Loucy (cell line): ENCODE measurements at regions not wholly inside any gene's neighbourhood (a gene's known extent, or its start where the extent isn't known, plus 50 kb on each side); places are given as distances from the start of the nearest gene placed in this dataset.

Experiments
- H2AFZ ChIP-seq: fragments of 200-600 bp; sonication (generic); 2 replicates; pipeline ENCODE4 v1.6.0; 2016; ENCODE audit warnings: antibody characterized with exemption, mild to moderate bottlenecking, low read length, moderate library complexity
- H3F3A ChIP-seq: fragments of 200-600 bp; 2 replicates; pipeline ENCODE4 v1.6.0; 2016; ENCODE audit warnings: antibody characterized with exemption, low read depth, mild to moderate bottlenecking
- H3K27me3 ChIP-seq: fragments of 200-600 bp; sonication (generic); 2 replicates; pipeline ENCODE4 v1.6.1; 2014; ENCODE audit warnings: low read length, mild to moderate bottlenecking; ENCODE audit not compliant: insufficient read depth, poor library complexity, severe bottlenecking
- H3K36me3 ChIP-seq: fragments of 200-600 bp; sonication (generic); 2 replicates; pipeline ENCODE4 v1.6.1; 2016; ENCODE audit warnings: low read length; ENCODE audit not compliant: insufficient read depth
- H3K4me1 ChIP-seq: fragments of 200-600 bp; sonication (generic); 2 replicates; pipeline ENCODE4 v1.5.1; 2014; ENCODE audit warnings: low read length, mild to moderate bottlenecking; ENCODE audit not compliant: insufficient read depth, poor library complexity, severe bottlenecking
- H3K4me2 ChIP-seq: fragments of 200-600 bp; sonication (generic); 2 replicates; pipeline ENCODE4 v1.6.0; 2014; ENCODE audit warnings: antibody characterized with exemption, low read length, low read depth, mild to moderate bottlenecking; ENCODE audit not compliant: poor library complexity, severe bottlenecking
- H3K4me3 ChIP-seq: fragments of 200-600 bp; sonication (generic); 2 replicates; pipeline ENCODE4 v1.5.1; 2014; ENCODE audit warnings: low read length, mild to moderate bottlenecking, mixed read lengths; ENCODE audit not compliant: poor library complexity, severe bottlenecking
- H3K79me2 ChIP-seq: fragments of 200-600 bp; sonication (generic); 2 replicates; pipeline ENCODE4 v1.6.1; 2014; ENCODE audit warnings: low read length; ENCODE audit not compliant: insufficient read depth
- H3K9ac ChIP-seq: fragments of 200-600 bp; sonication (generic); 2 replicates; pipeline ENCODE4 v1.6.0; 2014; ENCODE audit warnings: mild to moderate bottlenecking, low read depth, low read length, moderate library complexity; ENCODE audit not compliant: poor library complexity, severe bottlenecking
- H3K9me2 ChIP-seq: fragments of 200-600 bp; sonication (generic); replicated peaks from 2 replicates; pipeline ENCODE4 v1.6.1; 2016; ENCODE audit warnings: low read depth, low read length, mixed read lengths
- H3K9me3 ChIP-seq: fragments of 200-600 bp; sonication (generic); 2 replicates; pipeline ENCODE4 v1.6.1; 2014; ENCODE audit warnings: mild to moderate bottlenecking, antibody characterized with exemption, low read length, low read depth; ENCODE audit not compliant: insufficient read depth
- H4K20me1 ChIP-seq: fragments of 200-600 bp; sonication (generic); 2 replicates; pipeline ENCODE4 v1.6.0; 2014; ENCODE audit warnings: antibody characterized with exemption, low read length, mild to moderate bottlenecking; ENCODE audit not compliant: insufficient read depth, poor library complexity, severe bottlenecking
- CTCF ChIP-seq: fragments of 200-600 bp; sonication (generic); conservative IDR thresholded peaks from 2 replicates; pipeline ENCODE4 v1.5.1; 2014; ENCODE audit warnings: mild to moderate bottlenecking, antibody characterized with exemption, low read length
- EZH2phosphoT487 ChIP-seq: fragments of 200-600 bp; IDR thresholded peaks from 2 replicates; pipeline ENCODE4 v1.6.1; 2018; ENCODE audit warnings: antibody characterized with exemption, mild to moderate bottlenecking, moderate library complexity, borderline replicate concordance

- H2AFZ ChIP-seq, result no peak overlapping the region
- H3K79me2 ChIP-seq, result no peaks in the 10 kb centered on the region
- H3K4me1 ChIP-seq, result no peaks in the 10 kb centered on the region
- H3F3A ChIP-seq, result no peaks in the 10 kb centered on the region
- H3K27me3 ChIP-seq, result no peaks in the 10 kb centered on the region
- no peaks in the 10 kb centered on the region for H3K36me3 ChIP-seq
- H3K4me3 ChIP-seq, result no peak overlapping the region
- H3K4me2 ChIP-seq, result no peak overlapping the region
- TF ChIP-seq EZH2phosphoT487, result no peak
- no peak for TF ChIP-seq CTCF
- H4K20me1 ChIP-seq, result no peaks in the 10 kb centered on the region
- no peak overlapping the region for H3K9ac ChIP-seq
- peaks cover 3% of the 10 kb centered on the region; the same call in 1 of the 2 replicates for H3K9me3 ChIP-seq
- no peaks in the 10 kb centered on the region for H3K9me2 ChIP-seq
These were observed 322.1 kb upstream of the RNF32 start for GRCh38 chr7:156318426-156318825.

GRCh38 chr7:156309016-156309620 lies 331.5 kb upstream of the RNF32 start:
- Histone ChIP-seq H2AFZ (no peak overlapping the region), H3K4me3 (no peak overlapping the region), H3F3A (no peaks in the 10 kb centered on the region), H3K27me3 (no peaks in the 10 kb centered on the region), H3K4me1 (no peaks in the 10 kb centered on the region), H3K9me3 (no peaks in the 10 kb centered on the region), H3K9ac (no peak overlapping the region), H3K79me2 (no peaks in the 10 kb centered on the region), H3K9me2 (no peaks in the 10 kb centered on the region), H3K36me3 (no peaks in the 10 kb centered on the region), H4K20me1 (no peaks in the 10 kb centered on the region), H3K4me2 (no peak overlapping the region)
- TF ChIP-seq CTCF (no peak), EZH2phosphoT487 (no peak)

DNA sequence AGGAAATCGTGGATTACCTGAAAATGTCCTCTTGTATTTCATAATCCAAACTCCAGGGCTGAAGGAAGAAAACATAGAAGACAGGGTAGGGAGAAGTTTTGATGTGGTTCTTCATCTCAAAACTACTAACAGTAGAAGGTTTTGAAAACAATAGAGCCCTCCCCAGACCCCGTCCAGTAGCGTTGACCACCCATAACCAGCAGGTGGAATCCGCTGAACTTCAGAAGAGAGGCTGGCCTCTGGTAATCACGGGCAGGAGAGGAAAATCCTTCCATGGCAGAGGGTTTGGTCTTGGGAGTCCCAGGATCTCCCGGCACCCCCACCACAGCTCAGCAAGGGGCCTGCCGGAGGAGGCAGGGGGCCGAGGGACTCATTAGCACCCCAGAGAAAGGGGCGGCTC lies 333.4 kb upstream of the RNF32 start:
- TF ChIP-seq CTCF, result no peak
- no peak for TF ChIP-seq EZH2phosphoT487
- H3K4me3 ChIP-seq, result no peak overlapping the region
- H3K4me1 ChIP-seq, result no peaks in the 10 kb centered on the region
- no peaks in the 10 kb centered on the region for H3K9me3 ChIP-seq
- H3K9me2 ChIP-seq, result no peaks in the 10 kb centered on the region
- no peak overlapping the region for H3K9ac ChIP-seq
- H2AFZ ChIP-seq, result no peak overlapping the region
- no peak overlapping the region for H3K4me2 ChIP-seq
- no peaks in the 10 kb centered on the region for H4K20me1 ChIP-seq
- no peaks in the 10 kb centered on the region for H3K27me3 ChIP-seq
- no peaks in the 10 kb centered on the region for H3K79me2 ChIP-seq
- no peaks in the 10 kb centered on the region for H3F3A ChIP-seq
- H3K36me3 ChIP-seq, result no peaks in the 10 kb centered on the region
